Calu3 (cell line): ENCODE measurements at regions not wholly inside any gene's neighbourhood (a gene's known extent, or its start where the extent isn't known, plus 50 kb on each side); places are given as distances from the start of the nearest gene placed in this dataset.

Source experiments
- BruUV-seq: library from RNA; stranded (reverse); fragments of 400-500 nt; replicated peaks from 2 replicates; lab custom pipeline; 2021; lab: Mats Ljungman, UMichigan
- CTCF ChIA-PET: fragments of 300-600 bp; sonication (Branson Sonifier 250); formaldehyde crosslinking; loops from one replicate; lab custom pipeline; 2022; ENCODE audit warnings: antibody characterized with exemption; lab: Charles Lee
- DNase-seq: peaks from one replicate; pipeline ENCODE4 v3.0.0; 2022
- H3K27ac Mint-ChIP-seq: one replicate; pipeline ENCODE4 v1.8.0; 2022; ENCODE audit warnings: mixed read lengths; ENCODE audit not compliant: unreplicated experiment
- H3K27me3 Mint-ChIP-seq: one replicate; pipeline ENCODE4 v1.8.0; 2022; ENCODE audit warnings: mixed read lengths; ENCODE audit not compliant: unreplicated experiment
- H3K36me3 Mint-ChIP-seq: one replicate; pipeline ENCODE4 v1.8.0; 2022; ENCODE audit warnings: mild to moderate bottlenecking, moderate library complexity, mixed read lengths; ENCODE audit not compliant: insufficient read depth, unreplicated experiment
- H3K4me1 Mint-ChIP-seq: one replicate; pipeline ENCODE4 v1.8.0; 2022; ENCODE audit warnings: mild to moderate bottlenecking, low read depth, mixed read lengths; ENCODE audit not compliant: unreplicated experiment
- H3K4me3 Mint-ChIP-seq: one replicate; pipeline ENCODE4 v1.8.0; 2022; ENCODE audit warnings: mild to moderate bottlenecking, low read depth, moderate library complexity, mixed read lengths; ENCODE audit not compliant: unreplicated experiment
- H3K9me3 Mint-ChIP-seq: one replicate; pipeline ENCODE4 v1.8.0; 2022; ENCODE audit warnings: low read depth, mixed read lengths; ENCODE audit not compliant: unreplicated experiment
- CTCF ChIP-seq: fragments of 200-600 bp; IDR thresholded peaks from one replicate; pipeline ENCODE4 v1.8.0; 2022; ENCODE audit warnings: antibody characterized with exemption; ENCODE audit not compliant: unreplicated experiment
- intact Hi-C: fragments of 100-400 bp; cut with micrococcal nuclease; formaldehyde crosslinking; loops from one replicate; pipeline ENCODE4 v1.10.0; 2022; ENCODE audit not compliant: unreplicated experiment

- TF ChIP-seq CTCF, result no peak
- Mint-ChIP-seq H3K36me3 (no peaks in the 10 kb centered on the region), H3K4me3 (no peak overlapping the region), H3K4me1 (no peaks in the 10 kb centered on the region), H3K27ac (no peak overlapping the region), H3K27me3 (no peaks in the 10 kb centered on the region), H3K9me3 (no peaks in the 10 kb centered on the region)
- DNase-seq, result no peak
- BruUV-seq, result no TSS peak
- CTCF ChIA-PET, result no interaction called here
- intact Hi-C loops, result no loop called here
Observed at GRCh38 chr2:18484625-18485024, 75.8 kb downstream of the RDH14 start.

- Mint-ChIP-seq H3K27ac (no peak overlapping the region), H3K36me3 (no peaks in the 10 kb centered on the region), H3K9me3 (no peaks in the 10 kb centered on the region), H3K4me1 (no peaks in the 10 kb centered on the region), H3K4me3 (no peak overlapping the region), H3K27me3 (no peaks in the 10 kb centered on the region)
- CTCF ChIA-PET, result no interaction called here
- TF ChIP-seq CTCF, result no peak
- BruUV-seq, result no TSS peak
- no peak for DNase-seq
- intact Hi-C loops, result no loop called here
Observed at GRCh38 chr2:18483896-18484295, 76.6 kb downstream of the RDH14 start.

DNA sequence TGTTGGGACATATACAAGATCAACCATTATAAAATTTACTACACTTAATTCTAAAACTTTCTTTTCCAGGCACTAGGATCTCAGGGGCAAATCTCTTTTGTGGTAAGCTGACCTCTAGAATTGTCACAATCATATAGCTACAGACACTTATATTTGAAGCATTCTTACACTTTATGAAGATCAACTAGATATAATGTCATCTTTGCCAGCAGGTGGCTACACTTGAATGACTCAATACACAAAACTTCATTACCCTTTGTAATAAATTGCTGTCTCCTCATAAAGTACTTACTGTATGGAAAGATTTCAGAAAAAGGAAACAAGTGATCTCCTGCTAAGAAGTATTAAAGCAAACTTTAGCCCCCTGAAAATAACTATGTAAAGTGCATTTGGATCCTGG is 77.8 kb downstream of the RDH14 start:
- TF ChIP-seq CTCF, result no peak
- CTCF ChIA-PET, result no interaction called here
- H3K27ac Mint-ChIP-seq, result no peak overlapping the region
- no peak for DNase-seq
- peaks cover 9% of the 10 kb centered on the region for H3K27me3 Mint-ChIP-seq
- H3K4me1 Mint-ChIP-seq, result no peaks in the 10 kb centered on the region
- no peak overlapping the region for H3K4me3 Mint-ChIP-seq
- H3K36me3 Mint-ChIP-seq, result no peaks in the 10 kb centered on the region
- BruUV-seq, result no TSS peak
- intact Hi-C loops, result no loop called here
- H3K9me3 Mint-ChIP-seq, result no peaks in the 10 kb centered on the region

DNA sequence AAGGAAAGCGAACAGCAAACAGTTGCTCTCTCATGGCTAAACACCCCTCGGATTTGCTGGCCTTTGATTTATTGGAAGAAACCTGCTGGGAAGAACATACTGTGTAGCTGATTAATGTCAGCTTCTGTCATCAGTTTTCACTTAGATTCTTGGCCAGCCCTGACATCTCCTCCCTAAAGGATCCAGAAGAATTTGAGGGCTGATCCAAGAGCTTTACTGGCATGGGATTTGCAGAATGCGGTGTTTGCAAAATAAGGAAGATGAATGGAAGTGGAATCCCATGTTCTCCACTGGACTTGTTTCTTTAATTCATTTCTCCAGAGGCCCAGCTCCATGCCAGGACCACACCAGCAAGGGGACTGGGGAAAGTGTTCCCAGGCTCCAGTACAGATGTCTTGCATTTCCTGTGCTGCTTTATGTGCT is 80.5 kb downstream of the RDH14 start:
- CTCF ChIA-PET, result no interaction called here
- no peak for TF ChIP-seq CTCF
- BruUV-seq, result no TSS peak
- no peak overlapping the region for H3K27ac Mint-ChIP-seq
- no peaks in the 10 kb centered on the region for H3K9me3 Mint-ChIP-seq
- intact Hi-C loops, result no loop called here
- H3K4me3 Mint-ChIP-seq, result no peak overlapping the region
- no peaks in the 10 kb centered on the region for H3K36me3 Mint-ChIP-seq
- no peak for DNase-seq
- H3K4me1 Mint-ChIP-seq, result no peaks in the 10 kb centered on the region
- H3K27me3 Mint-ChIP-seq, result peaks cover 32% of the 10 kb centered on the region
